ENCODE measurements at regions not wholly inside any gene's neighbourhood (a gene's known extent, or its start where the extent isn't known, plus 50 kb on each side); places are given as distances from the start of the nearest gene placed in this dataset.

GRCh38 chr5:155299386-155300005, 285.9 kb downstream of the KIF4B start:
- no peak for DNase-seq

- DNase-seq, result no peak
Observed at GRCh38 chr5:155303120-155303519, 289.6 kb downstream of the KIF4B start.

- DNase-seq, result no peak
Observed at GRCh38 chr5:155307229-155307628, 293.7 kb downstream of the KIF4B start.

- DNase-seq, result no peak
Observed at GRCh38 chr5:155308289-155308688, 294.7 kb downstream of the KIF4B start.

GRCh38 chr5:155309021-155309746, 295.6 kb downstream of the KIF4B start:
- DNase-seq, result no peak

- DNase-seq, result no peak
Observed at GRCh38 chr5:155311721-155312120, 298.2 kb downstream of the KIF4B start.

- no peak for DNase-seq
Observed at GRCh38 chr5:155313518-155313917, 300.0 kb downstream of the KIF4B start.

- DNase-seq, result no peak
Observed at GRCh38 chr5:155316070-155316714, 302.6 kb downstream of the KIF4B start.

GRCh38 chr5:155332618-155333017, 319.1 kb downstream of the KIF4B start:
- no peak for DNase-seq

GRCh38 chr5:155342956-155343355, 329.4 kb downstream of the KIF4B start:
- DNase-seq, result no peak

GRCh38 chr5:155343468-155343867, 329.9 kb downstream of the KIF4B start:
- no peak for DNase-seq

- no peak for DNase-seq
Observed at GRCh38 chr5:155353231-155353630, 339.7 kb downstream of the KIF4B start.

- DNase-seq, result no peak
Observed at GRCh38 chr5:155366096-155366495, 352.5 kb downstream of the KIF4B start.

GRCh38 chr5:155367841-155368240, 354.3 kb downstream of the KIF4B start:
- no peak for DNase-seq

- no peak for DNase-seq
Observed at GRCh38 chr5:155368490-155368889, 354.9 kb downstream of the KIF4B start.

GRCh38 chr5:155380480-155380879, 366.9 kb downstream of the KIF4B start:
- no peak for DNase-seq

GRCh38 chr5:155381654-155382053, 368.1 kb downstream of the KIF4B start:
- DNase-seq, result no peak

GRCh38 chr5:155389498-155389897, 375.9 kb downstream of the KIF4B start:
- no peak for DNase-seq

- no peak for DNase-seq
Observed at GRCh38 chr5:155394727-155395126, 381.2 kb downstream of the KIF4B start.

- no peak for DNase-seq
Observed at GRCh38 chr5:155402927-155403640, 389.5 kb downstream of the KIF4B start.

GRCh38 chr5:155406815-155407214, 393.3 kb downstream of the KIF4B start:
- DNase-seq, result no peak

GRCh38 chr5:155408465-155408864, 394.9 kb downstream of the KIF4B start:
- no peak for DNase-seq

- no peak for DNase-seq
Observed at GRCh38 chr5:155416765-155417164, 403.2 kb downstream of the KIF4B start.
